GOT3 (cell line): ENCODE measurements at regions not wholly inside any gene's neighbourhood (a gene's known extent, or its start where the extent isn't known, plus 50 kb on each side); places are given as distances from the start of the nearest gene placed in this dataset.

Source experiments
- DNase-seq: peaks from one replicate; lab custom pipeline; 2025; ENCODE audit warnings: mixed read lengths; lab: John Stamatoyannopoulos, UW

- no peak for DNase-seq
Observed at GRCh38 chr9:13896922-13897835, 416.8 kb downstream of the NFIB start.

DNA sequence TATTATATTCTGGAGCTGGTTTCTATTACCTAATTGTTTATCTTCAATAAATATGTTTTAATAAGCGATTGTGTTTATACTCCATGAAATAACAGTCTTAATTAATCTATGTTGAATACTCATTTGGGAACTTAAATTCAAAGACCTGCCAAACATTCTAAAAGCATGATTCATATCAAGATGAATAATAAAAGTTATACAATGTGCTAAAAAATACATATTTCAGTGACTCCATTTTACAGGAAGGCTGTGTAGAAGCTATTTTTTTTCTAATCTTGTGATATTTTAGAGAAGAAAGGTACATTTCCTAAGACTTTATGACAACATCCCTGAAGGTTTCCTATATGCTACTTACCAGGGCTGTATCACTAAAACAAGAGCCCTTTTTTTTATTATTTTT lies 417.9 kb downstream of the NFIB start:
- no peak for DNase-seq

GRCh38 chr9:13885258-13885657 lies 428.7 kb downstream of the NFIB start:
- no peak for DNase-seq

- no peak for DNase-seq
Observed at GRCh38 chr9:13879981-13880380, 434.0 kb downstream of the NFIB start.

GRCh38 chr9:13879011-13879410 lies 434.9 kb downstream of the NFIB start:
- no peak for DNase-seq

DNA sequence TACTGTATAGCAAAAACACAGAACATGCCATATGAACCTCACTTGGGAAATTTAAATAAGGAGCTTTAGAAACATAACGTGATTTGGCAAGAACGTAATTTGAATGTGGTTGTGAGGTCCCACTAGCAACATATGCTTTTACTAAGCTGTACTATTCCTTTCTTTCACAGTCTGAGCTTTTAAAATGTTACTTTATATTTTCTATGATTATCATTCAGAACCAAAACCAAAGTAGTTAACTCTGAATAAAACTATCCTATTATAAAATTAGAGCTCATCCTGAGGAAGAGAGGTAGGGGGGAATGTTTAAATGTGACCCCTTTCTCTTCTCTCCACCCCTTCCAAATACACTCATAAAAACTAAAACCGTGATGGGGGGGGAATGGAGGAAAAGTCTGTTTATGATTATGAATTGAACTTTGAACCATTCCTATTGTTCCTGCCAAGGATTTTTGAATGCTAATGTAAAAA lies 435.7 kb downstream of the NFIB start:
- DNase-seq: no peak

- DNase-seq: no peak
Observed at GRCh38 chr9:13876741-13877140, 437.2 kb downstream of the NFIB start.

- no peak for DNase-seq
Observed at GRCh38 chr9:13873203-13873602, 440.7 kb downstream of the NFIB start.

GRCh38 chr9:13868336-13868735 lies 445.6 kb downstream of the NFIB start:
- no peak for DNase-seq

DNA sequence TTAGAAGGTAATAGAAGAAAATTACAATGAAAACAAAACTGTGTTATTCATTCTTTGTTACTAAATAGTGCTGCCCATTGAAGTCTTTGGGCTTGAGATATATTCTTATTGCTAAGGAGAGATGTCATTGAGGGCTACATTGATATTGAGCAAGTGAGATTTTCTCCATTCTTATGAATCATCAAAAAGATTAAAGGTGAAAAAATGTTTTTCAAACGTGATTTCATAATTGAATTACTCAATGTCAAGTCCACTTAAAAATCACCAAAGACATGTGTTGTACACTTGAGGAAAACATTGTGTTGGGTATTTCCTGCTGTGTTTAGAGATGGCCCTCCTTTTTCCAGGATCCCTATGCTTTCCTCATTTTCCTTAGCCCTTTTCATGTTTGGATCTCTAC lies 448.1 kb downstream of the NFIB start:
- no peak for DNase-seq

DNA sequence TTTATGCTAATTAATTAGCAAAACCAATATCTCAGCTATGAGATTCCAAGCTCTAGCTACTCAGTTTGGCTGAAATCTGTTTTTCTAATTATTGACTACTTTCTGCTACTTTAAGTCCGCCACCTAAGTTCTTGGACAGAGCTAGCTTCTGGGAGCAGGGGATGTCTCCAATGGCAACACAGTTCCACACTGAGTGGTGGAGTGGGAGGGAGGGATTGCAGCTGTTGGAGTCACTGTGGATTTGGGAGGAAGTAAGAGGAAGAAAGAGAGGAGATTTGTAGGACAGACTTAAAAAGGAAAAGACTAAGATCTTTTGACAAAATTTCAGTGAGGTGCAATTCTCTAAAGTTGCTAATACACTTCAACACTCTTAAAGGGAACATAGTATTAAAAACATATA lies 450.8 kb downstream of the NFIB start:
- DNase-seq: no peak

DNA sequence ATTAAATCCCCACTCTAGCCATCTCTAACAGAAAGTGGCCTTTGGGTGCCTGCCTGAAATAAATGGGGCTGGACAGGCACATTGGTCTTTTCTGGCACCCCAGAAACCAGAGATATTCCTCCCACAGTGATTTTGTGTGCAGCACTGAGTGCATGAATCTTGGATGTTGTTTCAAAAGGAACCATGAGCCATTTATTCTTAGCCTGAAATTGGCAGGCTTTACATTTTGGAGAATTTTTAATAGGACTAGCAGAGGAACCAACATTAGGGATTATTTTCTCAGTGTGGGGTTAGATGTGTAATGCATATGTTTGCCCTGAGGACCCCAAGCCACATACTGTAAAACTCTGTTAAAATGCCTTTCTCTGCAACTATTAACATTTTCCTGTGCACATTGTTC lies 451.3 kb downstream of the NFIB start:
- DNase-seq: no peak

DNA sequence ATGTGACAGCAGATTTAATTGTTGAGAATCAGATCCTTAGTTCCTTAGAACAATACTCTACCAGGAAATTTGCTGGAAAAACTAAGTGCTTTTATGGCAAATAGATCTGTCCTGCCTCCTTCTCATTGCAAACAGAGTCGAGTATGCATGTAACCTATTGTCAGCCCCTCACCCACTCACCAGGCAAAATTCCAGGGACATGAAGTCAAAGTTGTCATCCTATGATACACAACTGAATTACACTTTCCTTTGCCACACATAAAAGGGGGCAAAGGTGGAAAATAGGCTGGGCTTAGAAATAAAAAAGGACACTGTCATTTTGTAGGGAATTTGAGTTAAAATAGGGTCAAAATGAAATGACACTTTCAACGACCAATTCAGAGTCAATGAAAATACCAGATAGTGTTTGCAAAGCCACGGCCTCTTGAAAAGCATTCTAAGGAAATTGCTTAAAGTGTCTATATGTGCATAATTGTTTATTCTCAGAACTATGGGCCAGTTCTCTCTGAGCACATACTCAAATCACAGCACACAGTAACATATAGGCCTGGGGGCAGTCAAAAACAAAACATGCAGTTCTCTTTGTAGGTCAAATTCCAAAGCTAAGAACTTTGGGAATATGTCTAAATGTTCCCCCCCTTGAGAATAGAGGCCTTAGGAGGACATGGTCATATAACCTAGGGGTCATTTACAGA lies 452.8 kb downstream of the NFIB start:
- no peak for DNase-seq

DNA sequence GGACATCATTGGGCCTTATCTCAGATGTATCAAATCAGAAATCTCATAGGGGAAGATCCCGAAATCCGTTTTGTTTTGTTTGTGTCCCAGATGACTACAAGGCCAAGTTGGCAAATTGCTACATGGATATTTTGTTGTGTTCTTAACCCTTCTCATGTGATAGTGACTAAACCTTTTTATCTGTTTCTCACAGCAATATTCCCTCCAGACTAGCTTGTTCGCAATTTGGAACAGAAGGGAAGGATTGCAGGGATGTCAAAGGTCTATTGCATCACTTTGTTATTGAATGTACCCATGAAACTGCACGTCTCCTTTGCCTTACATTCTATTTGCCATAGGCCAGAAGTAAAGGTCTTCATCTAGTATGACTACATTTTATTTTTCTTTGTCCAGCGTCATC lies 453.9 kb downstream of the NFIB start:
- DNase-seq: no peak

GRCh38 chr9:13857521-13857920 lies 456.4 kb downstream of the NFIB start:
- no peak for DNase-seq

GRCh38 chr9:13847270-13847669 lies 466.7 kb downstream of the NFIB start:
- no peak for DNase-seq

DNA sequence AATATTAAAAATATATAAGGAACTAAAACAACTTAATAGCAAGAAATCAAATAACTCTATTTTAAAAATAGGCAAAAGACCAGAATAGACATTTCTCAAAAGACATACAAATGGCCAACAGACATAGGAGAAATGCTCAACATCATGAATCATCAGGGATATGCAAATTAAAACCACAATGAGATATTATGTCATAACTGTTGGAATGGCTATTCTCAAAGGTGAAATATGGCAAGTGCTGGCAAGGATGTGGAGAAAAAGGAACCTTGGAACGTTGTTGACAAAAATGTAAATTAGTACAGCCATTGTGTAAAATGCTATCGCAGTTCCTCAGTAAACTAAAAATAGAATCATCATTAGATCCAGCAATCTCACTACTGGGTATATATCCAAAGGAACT lies 468.5 kb downstream of the NFIB start:
- no peak for DNase-seq

DNA sequence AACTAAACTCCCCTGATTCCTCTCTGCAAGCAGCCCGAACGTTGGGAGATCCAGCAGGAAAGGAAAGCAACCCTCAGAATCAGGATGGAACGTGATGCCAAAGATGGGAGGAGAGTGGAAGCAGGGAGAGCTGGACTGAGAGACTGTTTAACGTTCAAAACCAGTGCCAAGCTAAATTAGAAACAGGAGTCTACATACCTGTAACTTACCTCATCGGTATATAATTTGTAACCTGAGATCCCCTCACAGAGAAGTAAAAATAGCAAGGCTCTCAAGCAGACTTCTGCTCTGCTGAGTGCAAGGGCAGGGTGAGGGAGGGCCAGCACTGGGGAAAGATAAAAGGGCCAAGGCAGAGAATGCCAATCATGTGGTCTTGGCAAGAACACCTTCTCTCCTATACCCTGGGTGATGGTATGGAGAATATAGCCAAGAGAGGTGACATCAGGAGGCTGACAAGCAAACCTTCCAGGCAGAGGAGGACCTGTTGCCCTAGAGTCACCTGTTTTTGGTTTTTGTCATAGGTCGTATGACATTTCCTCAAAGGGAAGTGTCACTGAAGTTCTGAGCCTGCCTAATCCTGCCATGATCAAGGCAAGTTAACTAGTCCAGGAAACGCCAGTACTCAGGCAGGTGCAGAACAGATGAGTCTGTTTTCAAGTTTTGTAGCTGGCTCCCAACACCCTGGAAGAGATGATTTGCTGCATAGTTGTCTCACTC lies 472.0 kb downstream of the NFIB start:
- no peak for DNase-seq

- no peak for DNase-seq
Observed at GRCh38 chr9:13832446-13832845, 481.5 kb downstream of the NFIB start.

- DNase-seq: no peak
Observed at GRCh38 chr9:13823026-13823425, 490.9 kb downstream of the NFIB start.

DNA sequence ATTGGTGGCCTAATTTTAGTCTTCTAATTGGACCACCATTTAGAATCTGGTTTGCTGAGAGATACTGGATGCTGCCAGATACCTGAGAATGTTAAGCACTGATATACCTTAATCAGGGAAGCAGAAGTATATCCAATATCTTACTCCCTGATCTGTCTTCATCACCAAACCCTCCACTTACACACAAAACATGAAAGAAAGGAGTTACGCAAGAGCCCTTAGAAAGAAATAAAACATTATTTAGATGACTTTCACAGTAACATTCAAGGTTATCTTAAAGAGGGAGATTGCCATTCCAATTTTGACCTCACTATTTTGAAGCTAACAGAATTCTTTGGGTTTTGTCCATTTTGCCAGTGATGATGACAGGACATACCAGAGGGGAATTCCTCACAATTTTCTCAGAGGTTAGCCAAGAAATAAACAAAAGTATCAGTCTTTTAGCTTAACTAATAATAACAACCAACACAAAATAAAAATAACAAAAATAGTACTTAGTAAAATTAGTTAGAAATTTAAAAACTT lies 496.1 kb downstream of the NFIB start:
- DNase-seq: no peak

- DNase-seq: no peak
Observed at GRCh38 chr9:13816837-13817236, 497.1 kb downstream of the NFIB start.
